Lung (tissue), 11 donors: ENCODE measurements at regions not wholly inside any gene's neighbourhood (a gene's known extent, or its start where the extent isn't known, plus 50 kb on each side); places are given as distances from the start of the nearest gene placed in this dataset.

ENCODE experiments used
- ATAC-seq: fragments of 200-7000 bp; cut with Tn5 transposase; one replicate; pipeline ENCODE4 v1.9.1; 2020; ENCODE audit warnings: moderate number of reproducible peaks; ENCODE audit not compliant: insufficient read depth, low FRiP score
- DNase-seq, 3 donors: peaks; one replicate each; pipeline ENCODE4 v3.0.0-alpha.2; 2013 to 2017
- H3K27ac ChIP-seq, 2 donors: one replicate each; pipeline ENCODE4 v1.5.1; 2013; ENCODE audit warnings: mild to moderate bottlenecking in 2 of 2, moderate library complexity in 2 of 2, control low read depth in 1 of 2, inconsistent platforms in 1 of 2, low read depth in 1 of 2, low read length in 1 of 2
- H3K27me3 ChIP-seq, 3 donors: one replicate each; pipeline ENCODE4 v1.5.1; 2013; ENCODE audit warnings: low read length in 2 of 3; ENCODE audit not compliant: control insufficient read depth in 3 of 3, insufficient read depth in 3 of 3
- H3K36me3 ChIP-seq, 4 donors: one replicate each; pipeline ENCODE4 v1.5.1; 2013; ENCODE audit warnings: low read length in 4 of 4, mild to moderate bottlenecking in 1 of 4, moderate library complexity in 1 of 4; ENCODE audit not compliant: control insufficient read depth in 4 of 4, insufficient read depth in 4 of 4
- H3K4me1 ChIP-seq, 5 donors: one replicate each; pipeline ENCODE4 v1.5.1; 2013; ENCODE audit warnings: low read length in 5 of 5, mild to moderate bottlenecking in 2 of 5, moderate library complexity in 1 of 5; ENCODE audit not compliant: control insufficient read depth in 5 of 5, insufficient read depth in 5 of 5
- H3K4me3 ChIP-seq: one replicate; pipeline ENCODE4 v1.5.1; 2013; ENCODE audit warnings: mild to moderate bottlenecking, control low read depth, moderate library complexity
- H3K9ac ChIP-seq, 2 donors: one replicate each; pipeline ENCODE4 v1.5.1; 2013; ENCODE audit warnings: low read length in 2 of 2, control low read depth in 1 of 2; ENCODE audit not compliant: insufficient read depth in 1 of 2
- H3K9me3 ChIP-seq, 4 donors: one replicate each; pipeline ENCODE4 v1.5.1; 2013; ENCODE audit warnings: low read length in 3 of 4, mild to moderate bottlenecking in 1 of 4, moderate library complexity in 1 of 4; ENCODE audit not compliant: control insufficient read depth in 4 of 4, insufficient read depth in 3 of 4
- CTCF ChIP-seq: IDR thresholded peaks from 2 replicates; pipeline ENCODE4 v1.5.1; 2012; ENCODE audit warnings: mild to moderate bottlenecking; ENCODE audit errors: control extremely low read depth, extremely low read depth
- WGBS, 2 donors: extraction: QIAGEN DNeasy Blood & Tissue Kit; methylation state at CpG; one replicate each; pipeline ENCODE4 v1.1.7; 2013; 5-methylcytosine and 5-hydroxymethylcytosine counted together
- donor health status: control.
- donor health status: control.
- donor health status: Bipolar disorder and iron deficiency.
- donor health status: healthy.
- donor health status: DM: yes; HTN: yes; CAD: no.

GRCh38 chr4:177236886-177237285, 72.8 kb upstream of the NEIL3 start:
- H3K36me3 ChIP-seq: no peaks in the 10 kb centered on the region
- TF ChIP-seq CTCF: no peak
- DNase-seq: no peak
- H3K4me1 ChIP-seq: peaks cover 0 to 19% (median 0%) of the 10 kb centered on the region in 5 donors
- no peak for ATAC-seq
- H3K4me3 ChIP-seq: no peak overlapping the region
- WGBS, 2 donors: 87 to 92% methylated on average over 4 of the region's 4 CpGs
- H3K9me3 ChIP-seq: no peaks in the 10 kb centered on the region
- H3K9ac ChIP-seq: no peak overlapping the region
- H3K27ac ChIP-seq: no peak overlapping the region
- H3K27me3 ChIP-seq: no peaks in the 10 kb centered on the region

- no peak for TF ChIP-seq CTCF
- H3K4me1 ChIP-seq: peaks cover 0 to 19% (median 0%) of the 10 kb centered on the region in 5 donors
- H3K27ac ChIP-seq: no peak overlapping the region
- H3K4me3 ChIP-seq: no peak overlapping the region
- 76 to 80% methylated on average over 2 of the region's 2 CpGs for WGBS, 2 donors
- no peaks in the 10 kb centered on the region for H3K36me3 ChIP-seq
- H3K9ac ChIP-seq: no peak overlapping the region
- no peak for DNase-seq
- no peaks in the 10 kb centered on the region for H3K9me3 ChIP-seq
- no peaks in the 10 kb centered on the region for H3K27me3 ChIP-seq
- ATAC-seq: no peak
Observed at GRCh38 chr4:177237291-177237690, 72.4 kb upstream of the NEIL3 start.

DNA sequence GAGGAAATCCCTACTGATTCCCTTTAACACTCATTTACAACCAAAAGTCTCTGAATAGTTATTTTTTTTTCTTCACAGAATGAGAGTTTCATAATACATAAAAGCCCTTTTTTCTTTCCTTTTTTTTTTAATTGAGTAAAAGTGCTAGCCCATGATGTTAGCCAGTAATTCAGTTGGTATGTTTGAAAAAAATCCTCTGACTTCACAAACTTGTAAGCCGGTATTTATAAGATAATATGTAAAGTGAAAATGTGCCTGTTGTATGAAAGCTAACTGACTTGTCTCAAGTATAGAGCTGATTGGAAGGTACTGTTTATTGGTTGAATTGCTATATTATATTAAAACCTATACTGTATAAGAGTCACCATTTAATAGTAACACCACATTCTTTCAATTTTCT, 70.2 kb upstream of the NEIL3 start:
- ATAC-seq (no peak), DNase-seq (no peak)
- no peak for TF ChIP-seq CTCF
- Histone ChIP-seq H3K27ac (no peak overlapping the region), H3K9ac (no peak overlapping the region), H3K4me3 (no peak overlapping the region), H3K27me3 (no peaks in the 10 kb centered on the region), H3K9me3 (no peaks in the 10 kb centered on the region), H3K36me3 (no peaks in the 10 kb centered on the region), H3K4me1 (peaks cover 0 to 24% (median 0%) of the 10 kb centered on the region in 5 donors)
- whole genome bisulfite sequencing, 2 donors: 80 to 90% methylated on average over 1 of the region's 1 CpG

DNA sequence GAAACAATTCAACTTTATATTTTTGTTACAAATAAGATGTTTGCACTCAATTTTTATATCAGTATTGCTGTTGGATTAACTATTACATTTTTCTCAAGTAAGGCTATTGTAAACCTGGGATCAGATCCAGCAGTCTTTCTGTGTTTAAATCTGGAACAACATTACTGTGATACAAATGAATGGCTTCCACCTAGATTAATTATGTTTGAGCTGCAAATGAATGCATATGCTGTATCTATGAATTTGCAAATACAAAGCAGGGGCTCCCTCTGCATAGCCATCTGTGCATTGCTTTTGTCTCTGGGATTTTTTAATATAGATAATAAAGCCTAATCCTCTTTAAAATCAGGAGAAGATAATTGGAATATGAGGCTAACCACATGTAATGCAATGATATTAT, 69.8 kb upstream of the NEIL3 start:
- ATAC-seq: no peak
- Histone ChIP-seq H3K4me3 (no peak overlapping the region), H3K27ac (no peak overlapping the region), H3K27me3 (no peaks in the 10 kb centered on the region), H3K4me1 (peaks cover 0 to 22% (median 0%) of the 10 kb centered on the region in 5 donors), H3K9ac (no peak overlapping the region), H3K36me3 (no peaks in the 10 kb centered on the region), H3K9me3 (no peaks in the 10 kb centered on the region)
- no peak for TF ChIP-seq CTCF
- peak in 2 of 3 donors; percentile 81 to 86 for DNase-seq
